GM12874 (cell line): ENCODE measurements at regions not wholly inside any gene's neighbourhood (a gene's known extent, or its start where the extent isn't known, plus 50 kb on each side); places are given as distances from the start of the nearest gene placed in this dataset.

Experiments used
- CTCF ChIP-seq: IDR thresholded peaks from 2 replicates; pipeline ENCODE4 v1.5.1; 2011; ENCODE audit warnings: low read depth, mild to moderate bottlenecking, control low read depth, low read length, moderate library complexity; ENCODE audit not compliant: insufficient read depth

- no peak for TF ChIP-seq CTCF
These were observed 154.9 kb upstream of the BEND6 start for GRCh38 chr6:56799989-56800388.

GRCh38 chr6:56798163-56798562, 155.5 kb upstream of the DST start:
- no peak for TF ChIP-seq CTCF

GRCh38 chr6:56796196-56796532, 153.5 kb upstream of the DST start:
- no peak for TF ChIP-seq CTCF

GRCh38 chr6:56795466-56796195, 152.9 kb upstream of the DST start:
- no peak for TF ChIP-seq CTCF

- TF ChIP-seq CTCF = no peak
These were observed 151.7 kb upstream of the DST start for GRCh38 chr6:56794421-56794820.

- TF ChIP-seq CTCF = no peak
These were observed 151.2 kb upstream of the DST start for GRCh38 chr6:56793938-56794337.

GRCh38 chr6:56790414-56790813, 147.7 kb upstream of the DST start:
- TF ChIP-seq CTCF = no peak

- TF ChIP-seq CTCF = no peak
These were observed 147.2 kb upstream of the DST start for GRCh38 chr6:56789879-56790278.
